ENCODE measurements at regions not wholly inside any gene's neighbourhood (a gene's known extent, or its start where the extent isn't known, plus 50 kb on each side); places are given as distances from the start of the nearest gene placed in this dataset.

DNA sequence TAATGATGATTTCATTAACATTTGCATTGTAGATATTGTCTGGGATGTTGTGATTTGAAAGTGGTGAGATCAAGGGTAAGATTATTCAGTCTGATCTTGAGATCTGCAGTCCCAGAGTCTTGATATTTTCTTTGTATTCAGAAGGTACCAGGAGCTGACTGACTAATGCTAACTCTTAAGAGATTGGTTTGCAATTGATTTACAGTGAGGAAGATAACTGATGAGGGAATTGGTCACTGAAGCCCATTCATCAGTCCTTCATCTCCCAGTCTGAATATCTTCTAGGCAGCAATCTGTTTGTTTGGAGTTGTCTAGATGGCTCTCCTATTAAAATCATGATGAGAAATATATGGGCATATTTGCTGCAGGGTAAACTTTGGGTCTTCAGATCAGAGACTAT, 473.7 kb downstream of the ARL4A start:
- Histone ChIP-seq H2AFZ (no peak overlapping the region), H4K20me1 (replicated peaks; ENCODE audit: insufficient read depth) (no peaks in the 10 kb centered on the region), H3K4me3 (no peak overlapping the region), H3K79me2 (replicated peaks; ENCODE audit: insufficient read depth) (no peaks in the 10 kb centered on the region), H3K4me2 (no peak overlapping the region), H3K27ac (ENCODE audit: low read depth) (no peak overlapping the region), H3K36me3 (ENCODE audit: insufficient read depth) (no peaks in the 10 kb centered on the region), H3K9me2 (ENCODE audit: insufficient read depth) (no peaks in the 10 kb centered on the region), H3K4me1 (ENCODE audit: insufficient read depth) (no peaks in the 10 kb centered on the region; the same call in 1 of the 2 replicates), H3K27me3 (ENCODE audit: insufficient read depth) (no peaks in the 10 kb centered on the region), H3F3A (replicated peaks; ENCODE audit: low read depth) (no peaks in the 10 kb centered on the region)
- Mint-ChIP-seq H3K27ac (no peak overlapping the region), H3K36me3 (ENCODE audit: low read depth) (no peaks in the 10 kb centered on the region), H3K4me1 (peaks cover 7% of the 10 kb centered on the region), H3K9me3 (no peaks in the 10 kb centered on the region), H3K4me3 (no peak overlapping the region), H3K27me3 (ENCODE audit: insufficient read depth, low read depth, poor library complexity) (peaks cover 2% of the 10 kb centered on the region)
- TF ChIP-seq, protein P1, sequence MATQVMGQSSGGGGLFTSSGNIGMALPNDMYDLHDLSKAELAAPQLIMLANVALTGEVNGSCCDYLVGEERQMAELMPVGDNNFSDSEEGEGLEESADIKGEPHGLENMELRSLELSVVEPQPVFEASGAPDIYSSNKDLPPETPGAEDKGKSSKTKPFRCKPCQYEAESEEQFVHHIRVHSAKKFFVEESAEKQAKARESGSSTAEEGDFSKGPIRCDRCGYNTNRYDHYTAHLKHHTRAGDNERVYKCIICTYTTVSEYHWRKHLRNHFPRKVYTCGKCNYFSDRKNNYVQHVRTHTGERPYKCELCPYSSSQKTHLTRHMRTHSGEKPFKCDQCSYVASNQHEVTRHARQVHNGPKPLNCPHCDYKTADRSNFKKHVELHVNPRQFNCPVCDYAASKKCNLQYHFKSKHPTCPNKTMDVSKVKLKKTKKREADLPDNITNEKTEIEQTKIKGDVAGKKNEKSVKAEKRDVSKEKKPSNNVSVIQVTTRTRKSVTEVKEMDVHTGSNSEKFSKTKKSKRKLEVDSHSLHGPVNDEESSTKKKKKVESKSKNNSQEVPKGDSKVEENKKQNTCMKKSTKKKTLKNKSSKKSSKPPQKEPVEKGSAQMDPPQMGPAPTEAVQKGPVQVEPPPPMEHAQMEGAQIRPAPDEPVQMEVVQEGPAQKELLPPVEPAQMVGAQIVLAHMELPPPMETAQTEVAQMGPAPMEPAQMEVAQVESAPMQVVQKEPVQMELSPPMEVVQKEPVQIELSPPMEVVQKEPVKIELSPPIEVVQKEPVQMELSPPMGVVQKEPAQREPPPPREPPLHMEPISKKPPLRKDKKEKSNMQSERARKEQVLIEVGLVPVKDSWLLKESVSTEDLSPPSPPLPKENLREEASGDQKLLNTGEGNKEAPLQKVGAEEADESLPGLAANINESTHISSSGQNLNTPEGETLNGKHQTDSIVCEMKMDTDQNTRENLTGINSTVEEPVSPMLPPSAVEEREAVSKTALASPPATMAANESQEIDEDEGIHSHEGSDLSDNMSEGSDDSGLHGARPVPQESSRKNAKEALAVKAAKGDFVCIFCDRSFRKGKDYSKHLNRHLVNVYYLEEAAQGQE (IDR thresholded peaks at IDR 0.05; ENCODE audit: unreplicated experiment) = no peak
- TF ChIP-seq POLR2AphosphoS5 (IDR thresholded peaks at IDR 0.05; ENCODE audit: low read depth) (no peak), NANOG (IDR thresholded peaks at IDR 0.05; ENCODE audit: borderline replicate concordance) (no peak), ZNF462 (CRISPR knock-in tag; IDR thresholded peaks at IDR 0.05) (no peak), ZNF331 (CRISPR knock-in tag; IDR thresholded peaks at IDR 0.05; ENCODE audit: low read depth) (no peak), ZNF114 (CRISPR knock-in tag; IDR thresholded peaks at IDR 0.05) (no peak), EZH2phosphoT487 (IDR thresholded peaks at IDR 0.05; ENCODE audit: unreplicated experiment) (no peak), CREB1 (CRISPR knock-in tag; IDR thresholded peaks at IDR 0.05; ENCODE audit: low read depth) (no peak), CTCF (conservative IDR thresholded peaks at IDR 0.05; ENCODE audit: low read depth in 2 of 2) (no peak), JUNB (IDR thresholded peaks at IDR 0.05; ENCODE audit: unreplicated experiment) (no peak), STAT1 (IDR thresholded peaks at IDR 0.05; ENCODE audit: unreplicated experiment) (no peak), EZH2 (IDR thresholded peaks at IDR 0.05; ENCODE audit: low read depth, unreplicated experiment) (no peak), ETS1 (IDR thresholded peaks at IDR 0.05) (no peak)
- no peak for ATAC-seq
- no peak for DNase-seq (ENCODE audit: low spot score)

All from GM23338 (cell line).